ENCODE measurements at regions not wholly inside any gene's neighbourhood (a gene's known extent, or its start where the extent isn't known, plus 50 kb on each side); places are given as distances from the start of the nearest gene placed in this dataset.

DNA sequence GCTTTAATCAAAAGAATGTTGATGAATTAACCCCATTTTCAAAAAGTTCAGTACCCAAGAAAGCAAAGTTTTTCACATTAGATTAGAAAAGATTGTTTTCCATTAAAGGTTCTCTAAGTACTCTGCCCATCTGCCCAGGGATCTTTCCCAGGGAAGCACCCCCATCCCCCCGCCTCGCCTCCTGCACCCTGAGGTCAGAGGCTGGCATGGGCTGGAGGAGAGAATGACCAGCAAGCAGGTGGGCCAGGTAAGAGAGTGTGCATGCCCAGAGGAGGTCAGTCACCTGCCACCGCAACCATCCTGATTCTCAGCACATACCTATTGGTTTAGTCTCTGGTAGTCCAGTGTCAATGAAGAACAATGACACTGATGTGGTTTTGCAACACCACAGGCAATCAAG, 279.4 kb upstream of the ZNF507 start:
- ChIA-PET CTCF (interaction anchor here (0.6 kb wide), 1 partner anchor 390 kb away, joined by 5 read pairs; no protein-coding TSS in a partner anchor), POLR2A (ENCODE audit: unreplicated experiment) (no interaction called here)
- Histone ChIP-seq H2AK9ac (replicated peaks; ENCODE audit: low read depth, low read length, poor library complexity) (no peak overlapping the region), H3K56ac (ENCODE audit: extremely low read depth, insufficient read depth, low read length) (no peak overlapping the region), H3K9ac (ENCODE audit: low read depth, low read length) (no peak overlapping the region), H4K20me1 (ENCODE audit: insufficient read depth, low read length) (no peaks in the 10 kb centered on the region), H3K79me1 (ENCODE audit: low read depth in 1 of 2, low read length in 2 of 2) (no peaks in the 10 kb centered on the region), H3K4me3 (ENCODE audit: insufficient read depth, low read depth, low read length) (no peak overlapping the region), H2AK5ac (ENCODE audit: low read depth, low read length) (no peak overlapping the region), H3K18ac (ENCODE audit: low read depth, low read length) (no peak overlapping the region), H3K4ac (ENCODE audit: low read depth, low read length) (no peak overlapping the region), H3K27me3 (ENCODE audit: control insufficient read depth, insufficient read depth, low read length) (no peaks in the 10 kb centered on the region), H3K9me1 (ENCODE audit: insufficient read depth, low read length) (no peaks in the 10 kb centered on the region), H3K27ac (ENCODE audit: insufficient read depth, low read length) (no peak overlapping the region), H4K8ac (ENCODE audit: low read depth in 2 of 2, low read length in 2 of 2) (no peak overlapping the region), H4K91ac (ENCODE audit: insufficient read depth, low read depth, low read length) (no peak overlapping the region), H2BK120ac (ENCODE audit: low read depth, low read length) (no peak overlapping the region), H3K14ac (replicated peaks; ENCODE audit: low read depth, low read length) (no peak overlapping the region), H3K36me3 (ENCODE audit: control insufficient read depth, insufficient read depth, low read length) (no peaks in the 10 kb centered on the region), H3K23ac (ENCODE audit: low read depth, low read length) (no peak overlapping the region), H4K5ac (ENCODE audit: low read depth, low read length) (no peak overlapping the region), H3K4me2 (ENCODE audit: low read depth, low read length) (no peak overlapping the region), H2AFZ (replicated peaks; ENCODE audit: low read length, poor library complexity) (no peak overlapping the region), H2BK5ac (ENCODE audit: low read depth, low read length, poor library complexity, severe bottlenecking) (no peak overlapping the region), H2BK15ac (ENCODE audit: low read depth, low read length) (no peak overlapping the region), H3K9me3 (ENCODE audit: control insufficient read depth, insufficient read depth, low read length) (peaks cover 4% of the 10 kb centered on the region; the same call in 1 of the 2 replicates), H3K4me1 (ENCODE audit: control insufficient read depth, insufficient read depth, low read length) (no peaks in the 10 kb centered on the region), H2BK20ac (ENCODE audit: low read depth, low read length) (no peak overlapping the region)
- DNase-seq (no peak), ATAC-seq (ENCODE audit: low read depth) (no peak)
- TF ChIP-seq RCOR1 (IDR thresholded peaks at IDR 0.05; ENCODE audit: insufficient replicate concordance, low read length) (no peak), ELK1 (IDR thresholded peaks at IDR 0.05; ENCODE audit: borderline replicate concordance, low read depth, low read length) (no peak), MAFK (IDR thresholded peaks at IDR 0.05; ENCODE audit: low read depth, low read length) (no peak), FOS (IDR thresholded peaks at IDR 0.05; ENCODE audit: low read depth, low read length) (no peak), NFE2L2 (IDR thresholded peaks at IDR 0.05; ENCODE audit: low read depth, low read length) (no peak), POLR2A (IDR thresholded peaks at IDR 0.05; ENCODE audit: low read depth, low read length) (no peak), RAD21 (IDR thresholded peaks at IDR 0.05; ENCODE audit: low read length) (no peak), SMC3 (IDR thresholded peaks at IDR 0.05; ENCODE audit: low read depth, low read length) (no peak), CEBPB (IDR thresholded peaks at IDR 0.05; ENCODE audit: low read depth, low read length) (no peak), RFX5 (IDR thresholded peaks at IDR 0.05; ENCODE audit: low read depth, low read length) (no peak), CTCF (conservative IDR thresholded peaks at IDR 0.05; ENCODE audit: low read depth, low read length) (no peak), CHD1 (IDR thresholded peaks at IDR 0.05; ENCODE audit: low read depth, low read length) (no peak), MXI1 (IDR thresholded peaks at IDR 0.05; ENCODE audit: borderline replicate concordance, low read depth, low read length) (no peak), USF2 (IDR thresholded peaks at IDR 0.05; ENCODE audit: low read depth, low read length) (no peak), BHLHE40 (IDR thresholded peaks at IDR 0.05; ENCODE audit: low read depth, low read length) (no peak)
- intact Hi-C loops (cut with micrococcal nuclease) (no loop called here), dilution Hi-C loops (cut with HindIII; ENCODE audit: low sequenced_read_pairs, unreplicated experiment) (no loop called here), in situ Hi-C loops (cut with MboI; ENCODE audit: low sequenced_read_pairs) (no loop called here)
- no TSS peak for BruUV-seq (replicated peaks)
- WGBS, 2 experiments (ENCODE audit: extremely low coverage in 2 of 2, insufficient read length in 1 of 2): no CpG with 5 or more reads among the region's 3 CpGs

All from IMR-90 (cell line).